Adipocyte (in vitro differentiated cells): ENCODE measurements at regions not wholly inside any gene's neighbourhood (a gene's known extent, or its start where the extent isn't known, plus 50 kb on each side); places are given as distances from the start of the nearest gene placed in this dataset.
"Not testable (repeated sequence)": the region's sequence is repeated elsewhere in the genome, so short reads cannot be mapped to it uniquely, and the experiment has no call there.

ENCODE experiments used
- DNase-seq: peaks from one replicate; pipeline ENCODE4 v3.0.0-alpha.2; 2015; ENCODE audit warnings: low read depth
- H3K27me3 ChIP-seq: replicated peaks from 2 replicates; pipeline ENCODE4 v1.7.0; 2013; ENCODE audit warnings: mild to moderate bottlenecking, low read length, moderate library complexity; ENCODE audit not compliant: control insufficient read depth, insufficient read depth
- H3K36me3 ChIP-seq: 2 replicates; pipeline ENCODE4 v1.7.0; 2013; ENCODE audit warnings: low read length, mild to moderate bottlenecking, moderate library complexity; ENCODE audit not compliant: control insufficient read depth, insufficient read depth, severe bottlenecking
- H3K4me1 ChIP-seq: 2 replicates; pipeline ENCODE4 v1.7.0; 2013; ENCODE audit warnings: mild to moderate bottlenecking, low read length, moderate library complexity; ENCODE audit not compliant: control insufficient read depth, insufficient read depth
- H3K4me3 ChIP-seq: 2 replicates; pipeline ENCODE4 v1.7.0; 2013; ENCODE audit warnings: mild to moderate bottlenecking, low read length, moderate library complexity
- H3K9ac ChIP-seq: 2 replicates; pipeline ENCODE4 v1.7.0; 2013; ENCODE audit warnings: mild to moderate bottlenecking, low read length, moderate library complexity
- H3K9me3 ChIP-seq: 2 replicates; pipeline ENCODE4 v1.7.0; 2013; ENCODE audit warnings: mild to moderate bottlenecking, low read length, moderate library complexity; ENCODE audit not compliant: control insufficient read depth

- H3K36me3 ChIP-seq, result no peaks in the 10 kb centered on the region
- DNase-seq, result no peak
- H3K9me3 ChIP-seq, result peaks cover 6% of the 10 kb centered on the region
- H3K9ac ChIP-seq, result no peak overlapping the region
- H3K4me3 ChIP-seq, result no peak overlapping the region
- no peaks in the 10 kb centered on the region for H3K4me1 ChIP-seq
- peaks cover 9% of the 10 kb centered on the region for H3K27me3 ChIP-seq
Observed at GRCh38 chr16:48029768-48030167, 126.0 kb downstream of the ABCC12 start.

GRCh38 chr16:48025359-48025758, 130.4 kb downstream of the ABCC12 start:
- Histone ChIP-seq H3K9me3 (no peaks in the 10 kb centered on the region), H3K4me1 (no peaks in the 10 kb centered on the region), H3K27me3 (peaks cover 2% of the 10 kb centered on the region), H3K9ac (no peak overlapping the region), H3K4me3 (no peak overlapping the region), H3K36me3 (no peaks in the 10 kb centered on the region)
- no peak for DNase-seq

GRCh38 chr16:48024042-48024441, 131.8 kb downstream of the ABCC12 start:
- Histone ChIP-seq H3K27me3 (no peaks in the 10 kb centered on the region), H3K36me3 (no peaks in the 10 kb centered on the region), H3K9ac (no peak overlapping the region), H3K4me3 (no peak overlapping the region), H3K4me1 (no peaks in the 10 kb centered on the region), H3K9me3 (no peaks in the 10 kb centered on the region)
- no peak for DNase-seq

GRCh38 chr16:48022496-48022895, 133.3 kb downstream of the ABCC12 start:
- H3K9me3 ChIP-seq, result no peaks in the 10 kb centered on the region
- H3K27me3 ChIP-seq, result no peaks in the 10 kb centered on the region
- no peaks in the 10 kb centered on the region for H3K4me1 ChIP-seq
- no peak overlapping the region for H3K4me3 ChIP-seq
- H3K36me3 ChIP-seq, result no peaks in the 10 kb centered on the region
- no peak overlapping the region for H3K9ac ChIP-seq
- DNase-seq, result no peak

- H3K4me1 ChIP-seq, DNase-seq, H3K4me3 ChIP-seq, H3K9ac ChIP-seq, H3K27me3 ChIP-seq, H3K36me3 ChIP-seq, H3K9me3 ChIP-seq: not testable (repeated sequence)
Observed at GRCh38 chr16:48020617-48021016, 135.2 kb downstream of the ABCC12 start.

- Histone ChIP-seq H3K36me3 (no peaks in the 10 kb centered on the region), H3K4me3 (no peak overlapping the region), H3K4me1 (no peaks in the 10 kb centered on the region), H3K9ac (no peak overlapping the region), H3K9me3 (no peaks in the 10 kb centered on the region), H3K27me3 (no peaks in the 10 kb centered on the region)
- DNase-seq, result no peak
Observed at GRCh38 chr16:48014349-48015135, 141.3 kb downstream of the ABCC12 start.

GRCh38 chr16:48013491-48013901, 142.3 kb downstream of the ABCC12 start:
- H3K27me3 ChIP-seq, result no peaks in the 10 kb centered on the region
- no peak overlapping the region for H3K4me3 ChIP-seq
- H3K9me3 ChIP-seq, result no peaks in the 10 kb centered on the region
- H3K9ac ChIP-seq, result no peak overlapping the region
- H3K36me3 ChIP-seq, result no peaks in the 10 kb centered on the region
- no peaks in the 10 kb centered on the region for H3K4me1 ChIP-seq
- no peak for DNase-seq

GRCh38 chr16:48011878-48012658, 143.7 kb downstream of the ABCC12 start:
- Histone ChIP-seq H3K36me3 (no peaks in the 10 kb centered on the region), H3K9me3 (no peaks in the 10 kb centered on the region), H3K27me3 (no peaks in the 10 kb centered on the region), H3K9ac (no peak overlapping the region), H3K4me1 (no peaks in the 10 kb centered on the region), H3K4me3 (no peak overlapping the region)
- no peak for DNase-seq

- H3K27me3 ChIP-seq, result no peaks in the 10 kb centered on the region
- H3K9ac ChIP-seq, result no peak overlapping the region
- no peaks in the 10 kb centered on the region for H3K9me3 ChIP-seq
- no peak overlapping the region for H3K4me3 ChIP-seq
- no peaks in the 10 kb centered on the region for H3K36me3 ChIP-seq
- DNase-seq, result no peak
- no peaks in the 10 kb centered on the region for H3K4me1 ChIP-seq
Observed at GRCh38 chr16:48011466-48011865, 144.3 kb downstream of the ABCC12 start.

GRCh38 chr16:48008011-48008525, 147.7 kb downstream of the ABCC12 start:
- Histone ChIP-seq H3K4me1 (no peaks in the 10 kb centered on the region), H3K4me3 (no peak overlapping the region), H3K27me3 (no peaks in the 10 kb centered on the region), H3K9ac (no peak overlapping the region), H3K36me3 (no peaks in the 10 kb centered on the region), H3K9me3 (no peaks in the 10 kb centered on the region)
- DNase-seq, result no peak

GRCh38 chr16:48004141-48004695, 151.6 kb downstream of the ABCC12 start:
- Histone ChIP-seq H3K36me3 (no peaks in the 10 kb centered on the region), H3K9ac (no peak overlapping the region), H3K9me3 (peaks cover 3% of the 10 kb centered on the region), H3K4me1 (no peaks in the 10 kb centered on the region), H3K4me3 (no peak overlapping the region), H3K27me3 (peaks cover 15% of the 10 kb centered on the region)
- no peak for DNase-seq
